Suprapubic skin (tissue), 4 donors: ENCODE measurements at regions not wholly inside any gene's neighbourhood (a gene's known extent, or its start where the extent isn't known, plus 50 kb on each side); places are given as distances from the start of the nearest gene placed in this dataset.

Source experiments
- POLR2A ChIP-seq, 2 donors: fragments of 450-650 bp; IDR thresholded peaks; one replicate each; pipeline ENCODE4 v1.6.1; 2017; ENCODE audit warnings: antibody characterized with exemption in 2 of 2, mild to moderate bottlenecking in 2 of 2, moderate library complexity in 2 of 2
- POLR2AphosphoS5 ChIP-seq, 3 donors: sonication (generic); formaldehyde crosslinking; IDR thresholded peaks; one replicate each; pipeline ENCODE4 v1.6.1; 2017; ENCODE audit warnings: antibody characterized with exemption in 3 of 3
- TF ChIP-seq, protein P1 (sequence below), 2 donors: fragments of 200-600 bp in 1 of 2; fragments of 450-650 bp in 1 of 2; sonication (generic) in 1 of 2; IDR thresholded peaks; one replicate each; pipeline ENCODE4 v1.5.1; 2016 to 2019; ENCODE audit warnings: antibody characterized with exemption in 2 of 2, mild to moderate bottlenecking in 1 of 2, moderate library complexity in 1 of 2

DNA sequence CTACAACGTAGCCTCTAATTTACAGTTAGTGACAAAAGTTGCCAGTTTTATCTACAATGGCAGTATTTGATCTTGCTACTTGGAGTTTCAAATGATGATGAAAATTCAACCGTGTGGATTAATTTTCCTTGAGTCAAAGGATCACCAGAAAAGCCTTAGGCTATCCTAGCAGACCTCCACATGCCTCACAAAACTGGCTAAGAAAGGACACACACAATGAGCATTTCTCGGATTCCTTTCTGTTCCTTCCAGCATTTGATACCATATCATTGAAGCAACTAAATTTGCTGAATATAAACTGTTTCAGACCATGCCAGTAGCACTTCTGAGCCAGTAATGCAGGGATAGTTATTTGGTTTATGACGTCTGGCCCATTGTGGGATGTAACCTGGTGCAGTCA is 587.4 kb upstream of the MDFIC2 start:
- TF ChIP-seq POLR2A (IDR thresholded peaks at IDR 0.05) (no peak), POLR2AphosphoS5 (IDR thresholded peaks at IDR 0.05) (no peak)
- TF ChIP-seq, protein P1, sequence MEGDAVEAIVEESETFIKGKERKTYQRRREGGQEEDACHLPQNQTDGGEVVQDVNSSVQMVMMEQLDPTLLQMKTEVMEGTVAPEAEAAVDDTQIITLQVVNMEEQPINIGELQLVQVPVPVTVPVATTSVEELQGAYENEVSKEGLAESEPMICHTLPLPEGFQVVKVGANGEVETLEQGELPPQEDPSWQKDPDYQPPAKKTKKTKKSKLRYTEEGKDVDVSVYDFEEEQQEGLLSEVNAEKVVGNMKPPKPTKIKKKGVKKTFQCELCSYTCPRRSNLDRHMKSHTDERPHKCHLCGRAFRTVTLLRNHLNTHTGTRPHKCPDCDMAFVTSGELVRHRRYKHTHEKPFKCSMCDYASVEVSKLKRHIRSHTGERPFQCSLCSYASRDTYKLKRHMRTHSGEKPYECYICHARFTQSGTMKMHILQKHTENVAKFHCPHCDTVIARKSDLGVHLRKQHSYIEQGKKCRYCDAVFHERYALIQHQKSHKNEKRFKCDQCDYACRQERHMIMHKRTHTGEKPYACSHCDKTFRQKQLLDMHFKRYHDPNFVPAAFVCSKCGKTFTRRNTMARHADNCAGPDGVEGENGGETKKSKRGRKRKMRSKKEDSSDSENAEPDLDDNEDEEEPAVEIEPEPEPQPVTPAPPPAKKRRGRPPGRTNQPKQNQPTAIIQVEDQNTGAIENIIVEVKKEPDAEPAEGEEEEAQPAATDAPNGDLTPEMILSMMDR (IDR thresholded peaks at IDR 0.05), result no peak
